ENCODE measurements at regions not wholly inside any gene's neighbourhood (a gene's known extent, or its start where the extent isn't known, plus 50 kb on each side); places are given as distances from the start of the nearest gene placed in this dataset.
"Not testable (repeated sequence)": the region's sequence is repeated elsewhere in the genome, so short reads cannot be mapped to it uniquely, and the experiment has no call there.

DNA sequence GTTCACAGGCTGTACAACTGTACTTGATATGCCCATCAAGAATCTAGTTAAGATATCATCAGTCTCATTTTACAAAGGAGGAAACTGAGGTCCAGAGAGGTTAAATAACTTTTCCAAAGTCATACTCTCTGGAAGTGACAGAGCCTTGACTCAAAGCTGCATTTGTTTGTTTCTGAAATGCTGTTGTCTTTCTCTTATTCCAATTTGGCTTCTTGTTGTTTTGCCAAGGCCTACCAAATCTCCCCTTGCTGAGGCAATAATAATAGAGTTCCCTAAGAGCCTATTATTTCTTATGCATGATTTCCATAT, 79.8 kb upstream of the C12orf71 start:
- Histone ChIP-seq H3K27ac (no peak overlapping the region), H3K4me3 (replicated peaks in 1 of 3) (no peak overlapping the region), H3K4me1 (no peaks in the 10 kb centered on the region), H3K27me3 (no peaks in the 10 kb centered on the region), H3K9me3 (no peaks in the 10 kb centered on the region), H3K36me3 (no peaks in the 10 kb centered on the region)
- intact Hi-C loops (cut with DNase I), result no loop called here
- TF ChIP-seq POLR2A (IDR thresholded peaks at IDR 0.05), result no peak
- TF ChIP-seq, protein P1, sequence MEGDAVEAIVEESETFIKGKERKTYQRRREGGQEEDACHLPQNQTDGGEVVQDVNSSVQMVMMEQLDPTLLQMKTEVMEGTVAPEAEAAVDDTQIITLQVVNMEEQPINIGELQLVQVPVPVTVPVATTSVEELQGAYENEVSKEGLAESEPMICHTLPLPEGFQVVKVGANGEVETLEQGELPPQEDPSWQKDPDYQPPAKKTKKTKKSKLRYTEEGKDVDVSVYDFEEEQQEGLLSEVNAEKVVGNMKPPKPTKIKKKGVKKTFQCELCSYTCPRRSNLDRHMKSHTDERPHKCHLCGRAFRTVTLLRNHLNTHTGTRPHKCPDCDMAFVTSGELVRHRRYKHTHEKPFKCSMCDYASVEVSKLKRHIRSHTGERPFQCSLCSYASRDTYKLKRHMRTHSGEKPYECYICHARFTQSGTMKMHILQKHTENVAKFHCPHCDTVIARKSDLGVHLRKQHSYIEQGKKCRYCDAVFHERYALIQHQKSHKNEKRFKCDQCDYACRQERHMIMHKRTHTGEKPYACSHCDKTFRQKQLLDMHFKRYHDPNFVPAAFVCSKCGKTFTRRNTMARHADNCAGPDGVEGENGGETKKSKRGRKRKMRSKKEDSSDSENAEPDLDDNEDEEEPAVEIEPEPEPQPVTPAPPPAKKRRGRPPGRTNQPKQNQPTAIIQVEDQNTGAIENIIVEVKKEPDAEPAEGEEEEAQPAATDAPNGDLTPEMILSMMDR (IDR thresholded peaks at IDR 0.05), result no peak
- DNase-seq, result no peak

DNA sequence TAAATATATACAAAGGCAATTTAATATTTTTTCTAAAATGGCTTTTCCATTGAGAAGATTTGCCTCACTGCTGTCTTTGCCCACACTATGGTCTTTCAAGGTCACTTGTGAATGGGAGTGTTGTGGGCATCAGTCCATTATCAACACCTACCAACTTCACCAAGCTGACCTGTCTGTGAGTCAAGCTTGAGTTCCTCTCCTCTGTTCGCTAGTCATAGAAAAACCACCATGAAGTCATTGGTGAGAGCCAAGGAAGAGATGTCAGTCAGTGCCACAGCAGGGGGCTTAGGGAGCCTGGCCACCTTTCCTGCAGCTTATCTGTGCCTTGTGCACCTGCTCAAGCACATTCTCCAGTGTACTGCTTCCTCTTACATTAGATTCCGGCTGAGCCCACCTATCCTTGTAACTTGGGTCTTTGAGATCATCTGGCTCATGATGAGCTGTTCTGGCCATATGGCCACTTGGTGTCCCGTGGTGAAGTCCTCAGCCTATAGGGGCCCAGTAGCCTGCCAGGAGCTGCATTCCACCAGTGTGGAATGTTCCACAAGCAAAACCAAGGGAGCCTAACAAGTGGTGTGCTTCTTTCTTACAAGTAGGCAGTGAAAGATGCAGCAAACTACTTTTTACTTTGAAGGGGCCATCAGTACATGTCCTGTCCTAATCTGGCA, 80.8 kb upstream of the C12orf71 start:
- no peaks in the 10 kb centered on the region for H3K4me1 ChIP-seq
- no peak overlapping the region for H3K27ac ChIP-seq
- no peak overlapping the region for H3K4me3 ChIP-seq (replicated peaks in 1 of 3)
- WGBS, 2 donors, result 40 to 73% methylated on average over 3 of the region's 3 CpGs
- intact Hi-C loops (cut with DNase I), result no loop called here
- H3K27me3 ChIP-seq, result no peaks in the 10 kb centered on the region
- H3K9me3 ChIP-seq, result no peaks in the 10 kb centered on the region
- TF ChIP-seq, protein P1 (IDR thresholded peaks at IDR 0.05), result no peak
- TF ChIP-seq POLR2A (IDR thresholded peaks at IDR 0.05), result no peak
- DNase-seq, result no peak
- no peaks in the 10 kb centered on the region for H3K36me3 ChIP-seq

DNA sequence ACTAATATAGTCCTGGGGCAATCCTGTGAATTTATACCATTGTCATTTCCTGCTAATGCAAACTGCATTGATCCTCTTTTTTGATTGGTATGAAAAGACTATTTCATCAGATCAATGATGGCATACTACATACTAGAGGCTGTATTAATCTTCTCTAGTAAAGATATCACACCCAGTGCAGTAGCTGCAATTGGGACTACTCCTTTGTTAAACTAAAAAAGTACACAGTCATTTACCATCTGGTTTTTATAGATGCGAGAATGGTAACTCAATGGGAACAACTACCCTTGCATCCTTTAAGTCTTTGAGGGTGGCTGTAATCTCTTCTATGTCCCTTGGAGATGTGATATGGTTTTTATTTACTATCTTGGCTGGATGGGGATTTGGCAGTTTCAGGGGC, 80.2 kb upstream of the STK38L start:
- WGBS, 2 donors, result 93 to 100% methylated on average over 1 of the region's 1 CpG
- TF ChIP-seq POLR2A (IDR thresholded peaks at IDR 0.05), result no peak
- TF ChIP-seq, protein P1 (IDR thresholded peaks at IDR 0.05), result no peak
- intact Hi-C loops (cut with DNase I), result no loop called here

DNA sequence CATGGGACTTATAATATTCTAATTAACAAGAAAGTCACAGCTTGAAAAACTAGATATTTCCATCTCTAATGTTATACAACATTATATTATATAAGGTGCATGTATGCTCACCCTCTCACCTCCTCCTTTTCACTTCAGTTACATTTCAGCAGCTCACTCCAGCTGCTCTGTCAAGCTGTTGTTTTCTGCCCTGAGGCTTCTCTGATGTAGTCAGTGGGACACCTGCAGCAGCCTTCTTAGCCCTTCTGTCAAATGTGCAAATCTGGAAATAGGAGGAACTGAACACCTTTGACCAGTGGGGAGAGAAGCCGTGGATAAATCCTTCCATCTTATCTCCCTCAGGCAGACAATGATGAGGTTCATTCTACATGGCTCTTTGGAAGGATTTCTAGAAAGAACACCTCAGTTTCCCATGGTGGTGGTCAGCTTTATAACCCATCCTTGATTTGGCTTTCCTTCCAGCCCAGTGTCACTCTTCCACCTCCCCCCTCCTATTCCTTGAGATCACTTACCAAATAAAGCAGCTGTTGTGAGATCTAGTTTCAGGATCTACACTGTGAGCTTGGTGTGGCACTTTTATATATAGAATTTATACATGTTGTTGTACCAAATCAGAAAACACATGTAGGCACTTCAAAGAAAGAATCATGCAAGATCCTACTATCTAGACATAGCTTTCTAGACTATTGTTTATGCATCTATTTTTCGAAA, 79.6 kb upstream of the STK38L start:
- DNase-seq, result no peak
- H3K9me3 ChIP-seq, result no peaks in the 10 kb centered on the region
- TF ChIP-seq, protein P1 (IDR thresholded peaks at IDR 0.05), result no peak
- no peak for TF ChIP-seq POLR2A (IDR thresholded peaks at IDR 0.05)
- no peaks in the 10 kb centered on the region for H3K27me3 ChIP-seq
- no peak overlapping the region for H3K4me3 ChIP-seq (replicated peaks in 1 of 3)
- WGBS, 2 donors, result 88 to 92% methylated on average over 2 of the region's 2 CpGs
- intact Hi-C loops (cut with DNase I), result no loop called here
- no peaks in the 10 kb centered on the region for H3K36me3 ChIP-seq
- no peak overlapping the region for H3K27ac ChIP-seq
- no peaks in the 10 kb centered on the region for H3K4me1 ChIP-seq

More for the DNA sequence above, 80.2 kb upstream of the STK38L start:
- Histone ChIP-seq H3K36me3 (no peaks in the 10 kb centered on the region), H3K27ac (no peak overlapping the region), H3K4me3 (replicated peaks in 1 of 3) (no peak overlapping the region), H3K27me3 (no peaks in the 10 kb centered on the region), H3K9me3 (no peaks in the 10 kb centered on the region), H3K4me1 (no peaks in the 10 kb centered on the region)
- DNase-seq, result no peak

DNA sequence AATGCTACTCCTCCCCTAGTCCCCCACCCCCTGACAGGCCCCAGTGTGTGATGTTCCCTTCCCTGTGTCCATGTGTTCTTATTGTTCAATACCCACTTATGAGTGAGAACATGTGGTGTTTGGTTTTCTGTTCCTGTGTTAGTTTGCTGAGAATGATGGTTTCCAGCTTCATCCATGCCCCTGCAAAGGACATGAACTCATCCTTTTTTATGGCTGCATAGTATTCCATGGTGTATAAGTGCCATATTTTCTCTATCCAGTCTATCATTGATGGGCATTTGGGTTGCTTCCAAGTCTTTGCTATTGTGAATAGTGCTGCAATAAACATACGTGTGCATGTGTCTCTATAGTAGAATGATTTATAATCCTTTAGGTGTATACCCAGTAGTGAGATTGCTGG, 78.1 kb upstream of the STK38L start:
- H3K36me3 ChIP-seq; intact Hi-C loops (cut with DNase I); DNase-seq; H3K4me3 ChIP-seq (replicated peaks in 1 of 3); H3K27me3 ChIP-seq; H3K4me1 ChIP-seq; H3K9me3 ChIP-seq; H3K27ac ChIP-seq: not testable (repeated sequence)
- 93 to 96% methylated on average over 1 of the region's 1 CpG for WGBS, 2 donors

DNA sequence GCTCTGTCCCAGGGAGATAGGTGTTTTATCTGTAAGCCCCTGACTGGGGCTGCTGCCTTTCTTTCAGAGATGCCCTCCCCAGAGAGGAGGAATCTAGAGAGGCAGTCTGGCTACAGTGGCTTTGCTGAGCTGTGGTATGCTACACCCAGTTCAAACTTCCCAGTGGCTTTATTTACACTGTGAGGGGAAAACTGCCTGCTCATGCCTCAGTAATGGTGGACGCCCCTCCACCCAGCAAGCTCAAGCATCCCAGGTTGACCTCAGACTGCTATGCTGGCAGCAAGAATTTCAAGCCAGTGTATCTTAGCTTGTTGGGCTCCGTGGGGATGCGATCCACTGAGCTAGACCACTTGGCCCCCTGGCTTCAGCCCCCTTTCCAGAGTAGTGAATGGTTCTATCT, 72.6 kb upstream of the STK38L start:
- DNase-seq; H3K27me3 ChIP-seq; H3K4me1 ChIP-seq; H3K4me3 ChIP-seq (replicated peaks in 1 of 3); H3K27ac ChIP-seq; intact Hi-C loops (cut with DNase I); H3K36me3 ChIP-seq; H3K9me3 ChIP-seq: not testable (repeated sequence)
- WGBS, 2 donors, result 100% methylated on average over 3 of the region's 3 CpGs

All from thyroid gland (tissue), 4 donors.